ENCODE measurements at regions not wholly inside any gene's neighbourhood (a gene's known extent, or its start where the extent isn't known, plus 50 kb on each side); places are given as distances from the start of the nearest gene placed in this dataset.

GRCh38 chr11:32316858-32317642, 118.3 kb downstream of the WT1 start:
- no peak for DNase-seq (ENCODE audit: low read depth, low spot score)

DNA sequence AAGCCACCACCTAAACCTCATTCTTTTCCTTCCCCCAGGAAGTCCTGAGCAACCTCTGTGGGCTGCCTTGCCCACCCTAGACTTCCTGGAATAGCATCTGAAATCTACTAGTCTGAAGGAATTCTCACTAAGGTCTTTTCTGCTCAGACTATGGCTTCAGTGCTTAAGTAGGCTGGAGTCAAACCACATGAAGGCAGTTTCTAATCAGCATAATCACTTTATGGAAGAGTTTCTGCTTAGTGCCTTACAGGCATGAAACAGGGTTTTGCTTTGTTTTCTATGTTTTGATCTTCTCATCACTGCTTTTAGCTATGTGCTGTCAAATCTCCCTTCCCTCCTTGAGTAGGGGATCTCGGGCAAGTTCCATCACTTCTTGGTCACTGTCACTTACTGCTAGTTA, 117.7 kb downstream of the WT1 start:
- DNase-seq (ENCODE audit: low read depth, low spot score), result no peak

DNA sequence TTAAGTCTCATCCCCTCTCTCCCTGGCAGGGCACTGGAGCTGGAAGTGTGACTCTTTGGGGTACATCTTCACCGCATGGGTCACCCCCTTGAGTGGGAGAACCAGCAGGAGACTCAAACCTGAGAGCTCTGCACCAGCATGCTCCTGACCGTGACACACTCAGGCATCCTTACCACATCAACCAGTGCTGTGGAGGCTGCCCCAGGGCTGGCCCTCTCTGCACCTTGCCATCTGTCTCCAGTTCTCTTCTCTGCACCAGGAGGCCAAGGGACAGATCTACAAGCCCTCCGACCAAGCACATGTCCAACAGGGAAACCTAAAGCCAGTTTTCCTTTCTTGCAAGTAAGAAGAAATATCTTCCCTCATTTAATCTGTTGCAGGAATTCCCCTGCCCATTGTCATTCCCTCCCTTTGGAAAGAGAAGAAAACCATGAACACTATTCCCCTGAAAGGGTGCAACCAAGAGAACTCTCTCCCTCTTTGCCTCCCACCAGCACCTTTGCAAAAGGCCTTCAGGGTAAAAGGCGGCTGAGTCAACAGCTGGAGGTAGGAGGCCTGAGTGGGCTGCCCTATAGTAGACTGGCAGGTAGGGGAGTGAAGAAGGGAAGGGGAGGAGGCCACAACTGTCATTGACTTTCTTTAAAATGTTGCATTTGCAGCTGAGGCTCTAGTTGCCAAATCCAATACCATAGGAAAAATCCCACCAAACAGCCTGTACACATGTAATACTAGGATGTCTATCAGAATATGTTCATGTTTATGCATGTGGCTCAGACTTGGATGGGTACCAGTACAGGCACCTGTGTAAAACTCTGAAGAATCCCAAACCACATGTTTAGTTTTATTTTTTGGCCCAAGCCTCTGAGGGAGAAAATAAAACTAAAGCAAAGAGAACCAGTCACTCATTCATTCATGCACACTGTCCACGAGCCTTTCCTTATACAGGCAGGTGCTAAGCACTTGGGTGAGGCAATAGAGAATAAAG, 117.0 kb downstream of the WT1 start:
- no peak for DNase-seq (ENCODE audit: low read depth, low spot score)

DNA sequence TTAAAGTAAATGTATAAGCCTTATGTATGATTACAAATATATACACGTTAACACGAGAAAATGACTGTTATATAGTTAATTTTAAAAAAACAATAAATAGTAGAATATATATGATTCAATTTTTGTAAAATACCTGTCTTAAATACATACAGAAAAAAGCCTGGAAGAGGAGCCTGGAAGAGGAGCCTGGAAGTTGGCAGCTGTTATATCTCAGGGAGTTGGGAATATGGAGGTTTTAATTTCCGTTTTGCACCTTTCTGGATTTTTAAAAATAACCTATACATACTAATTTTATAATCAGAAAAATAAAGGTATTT, 111.6 kb downstream of the WT1 start:
- DNase-seq (ENCODE audit: low read depth, low spot score), result no peak

DNA sequence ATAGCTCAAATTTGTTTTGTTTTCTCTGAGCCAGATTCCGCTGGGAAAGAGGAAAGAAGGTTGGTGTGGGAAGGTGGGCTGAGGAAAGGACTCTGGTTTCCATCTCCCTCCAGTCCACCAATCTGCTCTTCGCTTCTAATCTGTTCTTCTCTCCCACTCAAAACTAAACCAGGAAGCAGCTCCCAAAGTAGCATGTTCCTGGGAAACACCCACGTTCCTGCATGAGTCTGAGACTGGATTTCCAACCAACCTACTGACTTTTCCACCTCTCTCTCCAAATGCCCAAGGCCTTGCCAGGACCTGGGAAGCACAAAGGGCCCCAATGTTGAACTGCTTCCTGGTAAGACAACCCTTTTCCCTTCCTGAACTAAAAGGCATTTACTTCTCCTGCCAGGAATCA, 110.2 kb downstream of the WT1 start:
- no peak for DNase-seq (ENCODE audit: low read depth, low spot score)

- no peak for DNase-seq (ENCODE audit: low read depth, low spot score)
Observed at GRCh38 chr11:32325725-32326124, 109.6 kb downstream of the WT1 start.

DNA sequence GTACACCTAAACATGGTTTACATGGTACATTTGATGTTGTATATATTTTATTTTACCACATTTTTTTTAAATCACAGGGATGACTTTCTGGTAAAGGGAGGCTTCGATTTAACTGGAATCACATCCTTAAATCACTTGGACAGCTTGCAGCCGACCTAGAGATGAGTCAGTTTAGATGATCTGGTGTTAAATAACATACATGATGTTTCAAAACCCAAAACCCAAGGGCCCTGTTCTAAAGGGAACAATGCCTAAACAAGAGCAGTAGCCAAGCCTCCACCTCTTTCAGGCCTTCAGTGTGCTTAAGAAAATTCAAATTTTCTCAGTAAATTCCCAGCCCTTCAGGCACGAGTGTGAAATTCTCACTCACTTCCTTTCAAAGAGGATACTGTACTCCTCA, 108.8 kb downstream of the WT1 start:
- no peak for DNase-seq (ENCODE audit: low read depth, low spot score)

- DNase-seq (ENCODE audit: low read depth, low spot score), result no peak
Observed at GRCh38 chr11:32328392-32328791, 106.9 kb downstream of the WT1 start.

GRCh38 chr11:32331098-32331497, 104.2 kb downstream of the WT1 start:
- DNase-seq (ENCODE audit: low read depth, low spot score), result peak; percentile 68

- no peak for DNase-seq (ENCODE audit: low read depth, low spot score)
Observed at GRCh38 chr11:32331792-32332191, 103.5 kb downstream of the WT1 start.

- DNase-seq (ENCODE audit: low read depth, low spot score), result no peak
Observed at GRCh38 chr11:32332990-32333319, 102.4 kb downstream of the WT1 start.

DNA sequence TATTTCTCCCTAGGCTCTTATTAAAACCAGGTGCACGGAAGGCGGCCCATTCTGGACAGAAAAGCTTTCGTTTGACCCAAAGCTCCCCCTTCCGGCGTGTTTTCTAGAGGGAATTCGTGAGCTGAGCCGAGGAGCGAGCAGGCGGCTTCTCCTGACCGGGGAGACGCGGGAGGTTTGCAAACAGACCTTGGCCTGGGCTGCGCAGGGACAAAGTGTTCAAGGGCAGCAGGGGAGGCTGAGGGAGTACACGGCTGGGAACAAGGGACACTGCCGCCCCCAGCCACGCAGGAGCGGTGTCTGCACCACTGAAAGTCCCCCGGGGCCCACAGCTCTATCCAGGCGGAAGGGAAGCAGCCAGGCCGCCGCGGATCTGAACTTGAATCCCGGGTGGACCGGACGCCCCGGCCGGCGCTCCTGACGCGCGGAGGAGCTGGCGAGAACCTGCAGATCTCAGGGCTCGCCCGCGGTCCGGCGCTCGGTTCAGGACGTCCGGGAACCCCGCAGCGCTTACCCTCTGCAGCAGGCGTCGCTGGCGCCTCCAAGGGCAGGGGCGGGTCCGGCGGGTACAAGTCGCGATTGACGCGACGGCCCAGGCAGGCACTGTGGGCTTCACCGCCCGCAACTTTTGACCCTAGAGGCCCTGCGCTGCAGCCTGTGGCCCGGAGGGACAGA, 101.9 kb downstream of the WT1 start:
- DNase-seq (ENCODE audit: low read depth, low spot score), result peak; percentile 74

DNA sequence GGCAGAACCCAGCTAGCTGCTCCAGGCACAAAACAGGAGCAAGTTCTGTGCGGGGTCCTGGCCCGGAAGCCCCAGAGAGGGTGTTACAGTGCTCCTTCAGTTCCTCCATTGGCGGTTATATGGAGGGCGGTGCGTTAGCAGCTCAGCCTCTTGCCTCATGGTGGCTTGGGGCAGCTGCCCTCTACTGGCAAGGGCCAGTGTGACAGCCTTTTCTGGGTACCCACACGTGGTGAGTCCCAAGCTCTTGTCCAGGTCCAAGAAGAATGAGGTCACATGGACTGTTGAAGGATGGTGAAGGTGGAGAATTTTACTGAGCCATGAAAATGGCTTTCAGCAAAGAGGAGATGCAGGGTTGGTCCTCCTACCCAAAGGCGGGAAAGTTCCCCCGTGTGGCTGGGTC, 100.5 kb downstream of the WT1 start:
- no peak for DNase-seq (ENCODE audit: low read depth, low spot score)
